Memory B cell (primary cell): ENCODE measurements at regions not wholly inside any gene's neighbourhood (a gene's known extent, or its start where the extent isn't known, plus 50 kb on each side); places are given as distances from the start of the nearest gene placed in this dataset.
A peak's percentile ranks its signal among the peaks of the same experiment; 100 is the strongest.

Experiments
- ATAC-seq: fragments of 150-1000 bp; cut with Tn5 transposase; 2 replicates; pipeline ENCODE4 v1.10.0; 2021; ENCODE audit warnings: low read depth, mild to moderate bottlenecking, moderate library complexity
- DNase-seq, 2 donors: peaks; one replicate each; pipeline ENCODE4 v3.0.0; 2022; ENCODE audit warnings: low spot score in 2 of 2
- H3K27ac Mint-ChIP-seq: one replicate; pipeline ENCODE4 v1.8.0; 2022; ENCODE audit warnings: mild to moderate bottlenecking, moderate library complexity, mixed read lengths
- H3K27me3 Mint-ChIP-seq: one replicate; pipeline ENCODE4 v1.8.0; 2022; ENCODE audit warnings: mixed read lengths
- H3K36me3 Mint-ChIP-seq: one replicate; pipeline ENCODE4 v1.8.0; 2022; ENCODE audit warnings: mild to moderate bottlenecking, mixed read lengths
- H3K4me1 Mint-ChIP-seq: one replicate; pipeline ENCODE4 v1.8.0; 2022; ENCODE audit warnings: mixed read lengths
- H3K4me3 Mint-ChIP-seq: one replicate; pipeline ENCODE4 v1.8.0; 2022; ENCODE audit warnings: mild to moderate bottlenecking, moderate library complexity, mixed read lengths
- H3K9me3 Mint-ChIP-seq: one replicate; pipeline ENCODE4 v1.8.0; 2022; ENCODE audit warnings: mixed read lengths

DNA sequence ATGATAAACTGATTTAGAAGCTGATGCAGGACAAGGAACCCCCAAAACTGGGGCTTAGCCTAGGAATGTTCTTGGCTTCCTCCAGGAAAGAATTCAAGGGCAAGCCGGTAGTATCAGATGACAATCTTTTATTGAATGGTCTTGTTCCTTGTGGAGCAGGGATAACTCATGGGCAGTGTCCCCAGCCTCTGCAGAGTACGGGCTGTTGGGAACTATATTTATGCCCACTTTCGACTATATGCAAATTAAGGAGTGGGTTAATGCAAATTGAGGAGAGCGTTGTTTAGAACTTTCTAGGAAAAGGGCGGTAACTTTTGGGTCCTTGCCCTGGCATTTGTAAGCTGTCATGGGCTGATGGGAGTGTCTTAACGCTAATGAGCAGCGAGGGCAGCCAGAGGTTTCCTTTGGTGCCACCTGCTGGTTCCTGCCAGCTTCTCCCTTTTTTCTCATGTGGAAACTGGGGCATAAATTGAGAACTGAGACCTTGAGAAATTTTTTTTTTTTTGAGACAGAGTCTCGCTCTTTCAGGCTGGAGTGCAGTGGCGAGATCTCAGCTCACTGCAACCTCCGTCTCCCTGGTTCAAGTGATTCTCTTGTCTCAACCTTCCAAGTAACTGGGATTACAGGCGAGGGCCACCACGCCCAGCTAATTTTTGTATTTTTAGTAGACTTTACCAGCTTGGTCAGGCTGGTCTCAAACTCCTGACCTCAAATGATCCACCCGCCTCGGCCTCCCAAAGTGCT is 79.4 kb upstream of the ABCC4 start:
- Mint-ChIP-seq H3K4me3 (no peak overlapping the region), H3K27ac (no peak overlapping the region), H3K27me3 (peaks cover 14% of the 10 kb centered on the region), H3K4me1 (peaks cover 4% of the 10 kb centered on the region), H3K9me3 (peaks cover 1% of the 10 kb centered on the region), H3K36me3 (no peaks in the 10 kb centered on the region)
- ATAC-seq: peak; percentile 97
- DNase-seq: peak; percentile 60 to 69

DNA sequence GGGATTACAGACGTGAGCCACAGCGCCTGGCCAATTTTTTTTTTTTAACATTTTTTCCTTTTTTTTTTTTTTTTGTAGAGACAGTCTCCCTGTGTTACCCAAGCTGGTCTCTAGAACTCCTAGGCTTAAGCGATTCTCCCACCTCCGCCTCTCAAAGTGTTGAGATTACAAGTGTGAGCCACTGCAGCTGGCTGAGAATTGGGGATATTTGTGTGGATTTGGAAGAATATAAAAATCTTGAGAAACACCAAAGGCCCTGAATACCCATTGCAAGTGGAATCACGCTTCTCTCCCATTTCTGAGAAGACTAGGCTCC is 79.9 kb upstream of the ABCC4 start:
- no peak overlapping the region for H3K4me3 Mint-ChIP-seq
- no peak overlapping the region for H3K27ac Mint-ChIP-seq
- H3K9me3 Mint-ChIP-seq: no peaks in the 10 kb centered on the region
- DNase-seq (no peak), ATAC-seq (no peak)
- H3K36me3 Mint-ChIP-seq: no peaks in the 10 kb centered on the region
- H3K27me3 Mint-ChIP-seq: peaks cover 13% of the 10 kb centered on the region
- peaks cover 4% of the 10 kb centered on the region for H3K4me1 Mint-ChIP-seq

DNA sequence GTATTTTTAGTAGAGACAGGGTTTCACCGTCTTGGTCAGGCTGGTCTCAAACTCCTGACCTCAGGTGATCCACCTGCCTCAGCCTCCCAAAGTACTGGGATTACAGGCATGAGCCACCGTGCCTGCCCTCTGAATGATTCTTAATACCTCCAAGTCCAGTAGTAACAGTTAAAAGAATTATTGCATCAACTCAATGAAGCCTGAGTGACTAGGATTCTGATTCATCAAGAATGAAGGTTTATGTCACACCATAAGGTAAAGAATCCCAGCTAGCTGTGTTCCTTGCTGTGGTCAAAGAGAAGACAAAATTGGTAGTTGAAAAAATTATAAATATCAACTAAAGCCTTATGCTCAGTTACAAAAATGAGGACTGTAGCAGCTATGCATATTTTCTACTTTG is 81.2 kb upstream of the ABCC4 start:
- Mint-ChIP-seq H3K27ac (no peak overlapping the region), H3K4me3 (no peak overlapping the region), H3K36me3 (no peaks in the 10 kb centered on the region), H3K27me3 (peaks cover 13% of the 10 kb centered on the region), H3K9me3 (no peaks in the 10 kb centered on the region), H3K4me1 (peaks cover 4% of the 10 kb centered on the region)
- ATAC-seq: no peak
- no peak for DNase-seq

DNA sequence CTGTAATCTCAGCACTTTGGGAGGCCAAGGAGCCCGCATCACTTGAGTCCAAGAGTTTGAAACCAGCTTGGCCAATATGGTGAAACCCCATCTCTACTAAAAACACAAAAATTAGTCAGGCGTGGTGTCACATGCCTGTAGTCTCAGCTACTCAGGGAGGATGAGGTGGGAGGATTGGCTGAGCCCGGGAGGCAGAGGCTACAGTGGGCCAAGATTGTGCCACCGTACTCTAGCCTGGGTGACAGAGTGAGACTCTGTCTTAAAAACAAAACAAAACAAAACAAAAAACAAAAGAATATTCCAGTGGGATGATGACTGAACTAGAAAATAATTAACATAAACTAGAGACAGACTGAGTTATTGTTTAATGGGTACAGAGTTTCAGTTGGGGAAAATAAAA is 81.7 kb upstream of the ABCC4 start:
- H3K27me3 Mint-ChIP-seq: peaks cover 13% of the 10 kb centered on the region
- no peaks in the 10 kb centered on the region for H3K36me3 Mint-ChIP-seq
- ATAC-seq (no peak), DNase-seq (no peak)
- no peaks in the 10 kb centered on the region for H3K9me3 Mint-ChIP-seq
- no peak overlapping the region for H3K27ac Mint-ChIP-seq
- H3K4me1 Mint-ChIP-seq: peaks cover 4% of the 10 kb centered on the region
- H3K4me3 Mint-ChIP-seq: no peak overlapping the region

DNA sequence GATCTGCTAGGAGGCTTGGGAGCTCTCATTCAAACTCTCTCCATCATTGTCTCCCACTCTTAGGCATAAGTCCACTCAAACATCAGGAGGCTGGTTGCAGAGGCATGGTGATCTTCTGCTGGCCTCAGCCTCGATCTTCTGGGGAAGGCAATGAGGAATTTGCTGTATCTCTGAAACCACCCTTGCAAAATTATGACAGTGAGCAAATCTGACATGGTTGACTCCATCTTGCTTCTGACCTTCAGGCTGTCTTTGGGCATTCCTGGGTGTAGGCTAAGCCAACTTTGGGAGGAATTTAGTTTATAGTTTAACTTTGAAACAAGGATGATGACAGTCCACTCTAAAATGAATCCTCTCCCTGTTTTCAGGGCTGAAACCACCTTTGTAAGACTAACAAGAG is 84.1 kb upstream of the ABCC4 start:
- H3K4me1 Mint-ChIP-seq: peaks cover 21% of the 10 kb centered on the region
- H3K27ac Mint-ChIP-seq: no peak overlapping the region
- H3K9me3 Mint-ChIP-seq: peaks cover 1% of the 10 kb centered on the region
- ATAC-seq: no peak
- H3K36me3 Mint-ChIP-seq: no peaks in the 10 kb centered on the region
- no peak overlapping the region for H3K4me3 Mint-ChIP-seq
- DNase-seq: no peak
- H3K27me3 Mint-ChIP-seq: peaks cover 26% of the 10 kb centered on the region

DNA sequence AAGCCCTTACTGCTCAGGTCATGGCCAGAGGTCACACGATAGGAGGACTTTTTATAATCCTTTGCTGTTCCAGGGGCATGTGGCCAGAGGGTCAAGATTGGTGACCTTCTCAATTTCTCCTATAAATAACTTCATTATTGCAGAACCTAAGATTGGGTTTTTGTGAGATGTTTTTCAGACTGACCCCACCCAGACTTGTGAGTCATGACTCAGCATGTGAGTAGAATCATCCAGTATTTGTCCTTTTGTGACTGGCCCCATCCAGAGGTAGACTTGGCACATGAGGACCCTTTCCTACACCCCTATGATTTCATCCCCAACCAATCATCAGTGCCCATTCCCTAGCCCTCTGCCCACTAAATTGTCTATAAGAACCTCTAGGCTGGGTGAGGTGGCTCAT is 84.5 kb upstream of the ABCC4 start:
- H3K27me3 Mint-ChIP-seq: peaks cover 29% of the 10 kb centered on the region
- peaks cover 18% of the 10 kb centered on the region for H3K4me1 Mint-ChIP-seq
- no peaks in the 10 kb centered on the region for H3K36me3 Mint-ChIP-seq
- H3K4me3 Mint-ChIP-seq: no peak overlapping the region
- H3K27ac Mint-ChIP-seq: no peak overlapping the region
- no peak for ATAC-seq
- no peak for DNase-seq
- peaks cover 1% of the 10 kb centered on the region for H3K9me3 Mint-ChIP-seq

DNA sequence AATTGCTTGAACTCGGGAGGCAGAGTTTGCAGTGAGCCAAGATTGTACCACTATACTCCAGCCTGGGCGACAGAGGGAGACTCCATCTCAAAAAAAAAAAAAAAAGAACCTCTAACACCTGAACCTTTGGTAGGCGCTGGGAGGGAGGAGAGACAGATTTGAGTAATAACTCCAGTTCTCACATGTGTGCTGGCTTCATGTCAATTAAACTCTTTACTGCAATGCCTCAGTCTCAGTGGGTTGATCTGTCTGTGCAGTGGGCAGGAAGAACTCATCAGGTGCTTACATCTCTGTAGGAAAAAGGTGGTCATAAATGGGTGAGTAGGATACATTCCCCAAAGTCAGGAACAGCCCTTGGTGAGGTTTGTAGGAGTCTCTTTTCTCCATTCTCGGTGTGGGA is 85.1 kb upstream of the ABCC4 start:
- no peak for DNase-seq
- Mint-ChIP-seq H3K36me3 (no peaks in the 10 kb centered on the region), H3K4me1 (peaks cover 18% of the 10 kb centered on the region), H3K27me3 (peaks cover 30% of the 10 kb centered on the region), H3K27ac (no peak overlapping the region), H3K9me3 (peaks cover 1% of the 10 kb centered on the region), H3K4me3 (no peak overlapping the region)
- ATAC-seq: no peak

DNA sequence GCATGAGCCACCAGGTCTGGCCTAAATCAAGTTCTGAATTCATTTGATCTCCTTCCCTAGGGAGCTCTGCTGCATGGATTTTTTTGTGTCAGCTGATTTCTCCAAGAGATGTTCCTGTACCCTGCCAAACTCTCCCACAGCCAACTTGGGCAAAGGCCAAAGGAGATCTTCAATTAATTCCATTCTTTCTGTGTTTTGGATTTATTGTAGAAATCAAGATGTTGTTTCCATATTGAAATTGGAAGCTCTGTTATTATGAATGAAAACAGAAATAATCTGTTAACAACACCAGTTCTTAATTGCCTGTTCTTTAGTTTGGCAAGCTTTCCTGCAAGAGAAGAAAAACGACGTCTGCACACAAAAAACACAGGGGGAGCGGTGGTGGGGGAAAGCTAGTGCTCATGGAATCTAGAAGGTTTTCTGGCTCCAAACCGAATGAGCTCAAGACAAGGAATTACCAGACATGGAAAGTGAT is 86.5 kb upstream of the ABCC4 start:
- Mint-ChIP-seq H3K9me3 (peaks cover 1% of the 10 kb centered on the region), H3K36me3 (no peaks in the 10 kb centered on the region), H3K4me1 (peaks cover 18% of the 10 kb centered on the region), H3K4me3 (no peak overlapping the region), H3K27me3 (peaks cover 37% of the 10 kb centered on the region), H3K27ac (no peak overlapping the region)
- ATAC-seq: no peak
- DNase-seq: no peak

DNA sequence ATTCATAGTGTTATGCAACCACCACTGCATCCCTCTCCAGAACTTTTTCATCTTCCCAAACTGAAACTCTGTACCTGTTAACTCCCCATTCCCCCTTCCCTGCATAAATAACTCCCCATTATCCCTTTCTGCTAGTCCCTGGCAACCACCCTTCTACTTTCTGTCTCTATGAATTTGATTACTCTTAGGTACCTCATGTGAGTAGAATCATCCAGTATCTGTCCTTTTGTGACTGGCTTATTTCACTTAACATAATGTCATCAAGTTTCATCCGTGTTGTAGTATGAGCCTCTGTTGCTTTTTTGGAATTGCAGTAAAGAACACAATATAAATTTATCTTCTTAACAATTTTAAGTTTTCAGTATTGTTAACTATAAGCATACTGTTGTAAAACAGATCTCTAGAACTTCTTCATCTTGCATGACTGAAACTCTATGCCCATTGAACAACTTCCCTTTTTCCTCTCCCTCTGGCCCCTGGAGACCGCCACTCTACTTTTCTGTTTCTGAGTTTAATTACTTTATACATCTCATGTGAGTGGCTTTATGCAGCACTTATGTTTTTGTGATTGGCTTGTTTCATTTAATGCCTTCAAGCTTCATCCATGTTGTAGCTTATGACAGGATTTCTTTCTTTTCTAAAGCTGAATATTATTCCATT is 87.3 kb upstream of the ABCC4 start:
- peaks cover 35% of the 10 kb centered on the region for H3K27me3 Mint-ChIP-seq
- H3K27ac Mint-ChIP-seq: no peak overlapping the region
- ATAC-seq: peak; percentile 76
- H3K36me3 Mint-ChIP-seq: no peaks in the 10 kb centered on the region
- peak in 1 of 2 donors; percentile 3 for DNase-seq
- no peak overlapping the region for H3K4me3 Mint-ChIP-seq
- H3K4me1 Mint-ChIP-seq: peaks cover 18% of the 10 kb centered on the region
- H3K9me3 Mint-ChIP-seq: peaks cover 3% of the 10 kb centered on the region

DNA sequence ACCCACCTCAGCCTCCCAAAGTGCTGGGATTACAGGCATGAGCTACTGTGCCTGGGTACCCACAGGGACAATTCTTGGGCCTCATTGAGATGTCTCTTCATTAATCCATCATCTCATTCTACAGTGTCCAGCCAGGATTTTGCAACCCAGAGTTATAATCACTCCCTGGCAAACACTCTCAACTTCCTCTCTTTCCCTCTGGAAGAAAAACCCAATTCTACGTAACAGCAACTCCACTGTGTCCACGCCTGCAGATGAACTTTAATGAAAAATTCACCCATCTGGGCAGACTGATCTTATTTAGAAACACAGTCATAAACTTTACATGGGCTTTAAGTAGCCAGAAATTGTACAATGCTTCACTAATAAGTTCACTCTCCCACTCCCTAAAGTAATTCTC is 90.1 kb upstream of the ABCC4 start:
- H3K27me3 Mint-ChIP-seq: peaks cover 34% of the 10 kb centered on the region
- H3K9me3 Mint-ChIP-seq: peaks cover 3% of the 10 kb centered on the region
- no peak for ATAC-seq
- no peak overlapping the region for H3K27ac Mint-ChIP-seq
- DNase-seq: no peak
- peaks cover 18% of the 10 kb centered on the region for H3K4me1 Mint-ChIP-seq
- H3K4me3 Mint-ChIP-seq: no peak overlapping the region
- no peaks in the 10 kb centered on the region for H3K36me3 Mint-ChIP-seq

DNA sequence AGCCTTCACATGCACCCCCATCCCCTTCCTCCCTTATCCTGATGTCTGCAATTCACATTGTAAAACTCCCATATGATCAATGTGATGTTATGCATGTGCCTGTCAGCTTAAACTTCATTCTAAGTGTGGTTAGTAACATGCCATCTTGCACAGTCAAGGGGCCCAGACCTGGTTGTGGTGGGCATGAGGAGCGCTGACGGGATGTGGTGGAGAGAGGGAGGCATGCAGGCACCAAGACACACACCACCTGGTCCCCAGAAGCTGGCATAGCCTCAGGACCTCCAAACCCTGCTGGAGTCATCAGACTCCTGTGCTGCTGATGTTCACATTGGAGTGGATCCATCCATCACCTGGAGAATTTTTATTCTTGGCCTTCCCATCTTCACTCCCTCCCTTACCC is 90.5 kb upstream of the ABCC4 start:
- ATAC-seq: no peak
- Mint-ChIP-seq H3K27me3 (peaks cover 34% of the 10 kb centered on the region), H3K4me3 (no peak overlapping the region)

DNA sequence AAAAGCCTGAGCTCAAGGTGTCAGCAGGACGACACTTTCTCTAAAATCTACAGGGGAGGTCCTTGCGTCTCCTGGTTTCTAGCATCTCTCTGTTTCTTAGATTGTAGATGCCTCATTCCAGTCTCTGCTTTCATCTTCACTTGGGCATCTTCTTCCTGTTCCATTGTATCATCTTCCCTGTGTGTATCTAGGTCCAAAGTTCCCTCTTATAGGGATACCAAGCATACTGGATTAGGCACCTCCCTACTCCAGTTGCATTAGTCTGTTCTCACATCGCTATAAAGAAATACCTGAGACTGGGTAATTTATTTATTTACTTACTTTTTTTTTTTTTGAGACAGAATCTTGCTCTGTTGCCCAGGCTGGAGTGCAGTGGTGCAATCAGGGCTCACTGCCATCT is 91.3 kb upstream of the ABCC4 start:
- Mint-ChIP-seq H3K27me3 (peaks cover 34% of the 10 kb centered on the region), H3K4me1 (peaks cover 18% of the 10 kb centered on the region), H3K27ac (no peak overlapping the region), H3K36me3 (no peaks in the 10 kb centered on the region), H3K4me3 (no peak overlapping the region), H3K9me3 (peaks cover 3% of the 10 kb centered on the region)
- ATAC-seq (no peak), DNase-seq (no peak)

More for the DNA sequence above, 90.5 kb upstream of the ABCC4 start:
- no peak for DNase-seq
- H3K4me1 Mint-ChIP-seq: peaks cover 18% of the 10 kb centered on the region
- H3K36me3 Mint-ChIP-seq: no peaks in the 10 kb centered on the region
- H3K9me3 Mint-ChIP-seq: peaks cover 3% of the 10 kb centered on the region
- H3K27ac Mint-ChIP-seq: no peak overlapping the region

DNA sequence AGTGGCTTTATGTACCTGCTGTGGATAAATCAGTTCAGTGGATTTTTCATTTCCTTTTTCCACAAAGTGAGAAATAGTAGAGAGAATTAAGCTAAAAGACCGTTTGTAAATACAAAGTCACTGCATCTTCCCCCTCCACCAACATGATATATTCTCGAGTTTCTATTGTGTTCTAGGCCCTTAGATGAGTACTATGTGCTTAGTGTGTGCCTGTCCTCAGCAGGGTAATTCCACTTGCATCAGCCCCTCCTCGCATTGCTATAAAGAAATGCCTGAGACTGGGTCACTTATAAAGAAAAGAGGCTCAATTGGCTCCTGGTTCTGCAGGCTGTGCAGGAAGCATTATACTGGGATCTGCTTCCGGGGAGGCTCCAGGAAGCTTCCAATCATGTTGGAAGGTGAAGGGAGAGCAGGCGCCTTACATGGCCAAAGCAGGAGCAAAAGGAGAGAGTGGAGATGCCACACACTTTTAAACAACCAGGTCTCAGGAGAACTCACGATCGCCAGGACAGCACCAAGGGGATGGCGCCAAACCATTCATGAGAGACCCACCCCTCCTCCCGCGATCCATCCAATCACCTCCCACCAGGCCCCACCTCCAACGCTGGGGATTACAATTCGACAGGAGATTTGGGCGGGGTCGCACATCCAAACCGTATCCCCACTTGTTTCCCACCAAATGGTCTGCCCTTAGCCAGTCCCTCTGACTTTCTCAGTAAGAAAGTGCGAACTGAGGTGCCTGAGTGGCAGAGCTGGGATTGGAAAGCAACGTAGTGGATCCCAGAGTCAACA is 102.3 kb upstream of the ABCC4 start:
- H3K27me3 Mint-ChIP-seq: peaks cover 11% of the 10 kb centered on the region
- H3K4me1 Mint-ChIP-seq: peaks cover 2% of the 10 kb centered on the region
- H3K36me3 Mint-ChIP-seq: no peaks in the 10 kb centered on the region
- ATAC-seq (peak; percentile 24), DNase-seq (no peak)
- H3K27ac Mint-ChIP-seq: no peak overlapping the region
- no peaks in the 10 kb centered on the region for H3K9me3 Mint-ChIP-seq
- peak overlapping the region; percentile 86 for H3K4me3 Mint-ChIP-seq

DNA sequence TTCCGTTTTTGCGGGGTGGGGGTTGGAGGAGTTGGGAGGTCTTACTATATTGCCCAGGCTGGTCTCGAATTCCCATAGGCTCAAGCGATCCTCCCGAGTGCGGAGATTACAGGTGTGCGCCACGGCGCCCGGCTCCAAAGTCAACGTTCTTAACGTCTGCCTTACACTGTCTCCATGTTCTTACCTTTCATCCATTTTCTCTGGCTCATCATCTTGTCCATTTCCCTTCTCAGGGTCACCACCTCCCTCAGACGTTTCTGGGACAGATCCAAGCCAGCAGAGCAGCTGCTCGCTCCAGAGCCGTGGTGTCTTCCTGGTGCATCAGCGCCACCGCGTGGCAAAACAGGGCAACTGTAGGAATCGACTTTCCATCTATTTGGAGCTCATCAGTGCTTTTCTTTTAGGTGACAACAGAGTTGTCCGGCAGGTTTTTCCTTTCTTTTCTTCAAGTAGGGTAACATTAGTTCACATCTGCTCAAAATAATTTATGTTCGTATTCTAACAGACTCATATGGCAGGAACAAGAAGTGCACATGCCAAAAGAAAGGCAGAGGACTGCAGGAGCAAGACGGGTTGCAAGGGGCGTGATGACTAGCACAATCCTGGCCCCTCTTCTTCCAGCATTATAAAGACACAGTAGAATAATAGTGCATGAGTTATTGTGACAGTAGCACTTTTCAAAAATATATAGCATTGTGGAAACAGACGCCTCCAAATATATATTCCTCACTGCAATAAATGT is 103.1 kb upstream of the ABCC4 start:
- Mint-ChIP-seq H3K27me3 (peaks cover 11% of the 10 kb centered on the region), H3K36me3 (no peaks in the 10 kb centered on the region), H3K4me1 (peaks cover 2% of the 10 kb centered on the region), H3K9me3 (no peaks in the 10 kb centered on the region), H3K4me3 (peak overlapping the region; percentile 86), H3K27ac (no peak overlapping the region)
- DNase-seq (peak; percentile 73 to 74), ATAC-seq (peak; percentile 90)
